ENCODE measurements at regions not wholly inside any gene's neighbourhood (a gene's known extent, or its start where the extent isn't known, plus 50 kb on each side); places are given as distances from the start of the nearest gene placed in this dataset.
A peak's percentile ranks its signal among the peaks of the same experiment; 100 is the strongest.

DNA sequence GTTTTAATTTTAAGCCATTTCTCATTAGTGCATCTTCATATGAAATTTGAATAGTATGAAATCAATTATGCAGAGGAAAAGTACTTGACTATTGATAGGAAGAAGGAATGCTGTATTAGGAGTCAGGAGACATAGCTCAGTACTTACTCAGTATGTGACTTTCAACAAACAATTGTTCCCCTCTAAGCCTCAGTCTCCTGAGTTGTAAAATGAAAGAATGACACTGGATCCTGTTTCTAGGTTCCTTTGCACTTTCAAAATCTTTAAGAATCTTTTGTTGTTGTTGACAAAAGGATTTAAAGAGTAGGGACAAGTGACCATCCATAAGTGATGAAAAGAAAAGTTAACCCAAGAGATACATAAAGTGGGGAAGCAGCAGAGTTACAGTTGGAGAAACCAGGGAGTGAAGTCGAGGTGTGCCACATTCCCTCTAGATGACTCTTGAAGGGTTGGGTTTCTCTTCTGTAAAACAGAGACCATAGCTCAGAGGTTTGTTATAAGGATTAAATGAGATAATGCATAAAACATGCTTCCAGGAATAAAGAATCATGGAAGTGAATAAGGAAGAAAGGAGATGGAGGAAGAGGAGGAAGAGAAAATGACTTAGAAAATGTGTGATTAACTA is 105.7 kb upstream of the KCNJ15 start:
- DNase-seq (ENCODE audit: low read depth in 2 of 2), result no peak

DNA sequence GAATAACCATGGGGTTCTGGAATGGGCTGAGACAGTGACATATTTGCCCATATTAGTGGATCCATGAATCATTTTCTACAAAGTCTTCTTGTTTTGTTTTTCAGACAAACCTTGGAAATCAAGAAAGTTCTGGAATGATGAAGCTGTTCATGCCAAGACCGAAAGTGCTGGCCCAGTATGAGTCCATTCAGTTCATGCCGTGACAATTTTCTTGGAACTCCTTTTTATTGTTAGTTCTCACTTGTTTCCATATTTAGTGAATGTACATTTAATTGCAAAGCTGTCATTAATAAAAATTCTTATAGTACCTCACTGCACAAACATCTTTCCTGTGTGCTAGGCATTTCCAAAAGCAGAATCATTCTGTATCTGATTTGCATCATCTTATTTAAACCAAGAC is 100.6 kb upstream of the KCNJ15 start:
- no peak for DNase-seq (ENCODE audit: low read depth in 2 of 2)

DNA sequence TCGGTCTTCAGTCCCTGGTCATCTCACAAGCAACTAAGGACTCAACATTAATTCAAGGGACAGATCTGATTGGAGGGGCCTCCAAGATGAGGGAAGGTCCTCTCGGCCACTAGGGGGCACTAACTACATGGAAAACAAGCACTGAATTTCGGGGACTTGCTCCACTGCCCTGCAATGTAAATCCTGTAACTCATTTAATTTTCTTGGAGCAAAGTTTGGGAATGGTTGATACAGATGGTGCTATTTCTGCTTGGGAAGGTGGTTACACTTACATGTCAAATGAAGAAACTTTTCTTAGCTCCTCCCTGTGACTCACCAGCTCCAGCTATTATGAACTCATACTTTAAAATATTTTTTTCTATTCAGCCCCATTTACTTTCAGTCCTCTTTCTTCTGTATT is 97.4 kb upstream of the KCNJ15 start:
- peak; percentile 17 to 48 for DNase-seq (ENCODE audit: low read depth in 2 of 2)

DNA sequence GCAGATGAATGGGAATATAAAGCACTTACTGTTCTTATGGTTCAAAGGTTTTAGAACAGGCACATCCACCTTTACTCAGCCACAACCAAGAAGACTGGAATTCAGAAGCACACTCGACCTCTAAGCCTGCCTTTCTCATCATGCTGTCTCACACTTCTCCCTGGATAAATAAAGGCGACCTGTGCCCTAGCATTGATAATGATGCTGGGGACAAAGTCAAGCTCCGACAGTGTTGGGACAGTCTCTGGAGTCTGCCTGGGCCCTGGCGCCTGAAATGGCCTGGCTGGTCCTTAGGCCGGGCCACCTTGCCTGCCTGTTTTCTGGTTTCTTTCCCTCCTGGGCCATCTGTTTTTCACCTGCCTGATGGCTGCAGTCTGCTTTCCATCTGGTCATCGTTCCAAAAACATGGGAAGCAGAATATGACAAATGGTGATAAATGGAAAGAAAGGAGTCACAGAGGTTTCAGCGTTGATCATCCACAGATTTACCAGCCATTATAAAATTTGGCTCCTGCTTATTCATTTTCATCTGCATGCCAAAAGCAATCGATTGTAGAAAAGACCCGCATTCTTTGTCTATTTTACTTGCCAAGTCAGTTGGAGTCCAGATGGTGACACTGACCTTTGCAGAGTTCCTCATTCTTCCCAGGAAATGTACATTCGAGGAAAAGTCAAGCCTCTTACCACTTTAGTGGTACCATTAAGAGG is 91.2 kb upstream of the KCNJ15 start:
- no peak for DNase-seq (ENCODE audit: low read depth in 2 of 2)

DNA sequence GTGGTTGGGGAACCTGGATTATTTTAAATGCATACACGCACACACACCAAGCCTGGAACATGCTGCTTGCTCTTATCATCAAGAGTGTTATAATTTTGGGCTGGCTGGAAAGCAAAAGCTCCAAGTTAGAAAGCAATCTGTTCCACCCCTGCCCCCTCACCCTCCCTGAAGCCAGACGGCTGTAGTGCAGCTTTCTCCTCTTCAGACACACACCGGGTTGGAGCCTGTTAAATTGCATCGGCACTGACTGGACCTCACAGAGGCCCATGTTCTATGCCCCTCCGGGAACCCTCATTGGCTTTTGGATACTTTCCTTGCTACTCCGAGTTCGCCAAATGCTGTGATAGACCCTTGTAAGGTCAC is 90.6 kb upstream of the KCNJ15 start:
- DNase-seq (ENCODE audit: low read depth in 2 of 2), result no peak

DNA sequence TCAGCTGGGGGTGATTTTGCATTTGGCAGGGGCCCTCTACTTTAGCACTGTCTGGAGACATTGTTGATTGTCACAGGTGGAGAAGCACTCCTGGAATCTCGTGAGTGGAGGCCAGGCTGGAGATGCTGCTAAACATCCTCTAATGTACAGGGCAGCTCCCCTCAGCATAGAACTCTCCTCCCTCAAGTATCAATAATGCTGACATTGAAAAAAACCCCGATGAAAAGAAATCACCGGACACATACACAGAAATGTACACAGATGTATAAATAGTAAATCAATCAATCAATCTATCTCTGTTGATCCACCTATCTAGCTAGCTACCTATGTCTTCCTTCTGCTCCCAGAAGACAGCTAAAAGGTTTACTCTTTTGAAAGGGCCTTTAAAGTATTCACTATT is 89.4 kb upstream of the KCNJ15 start:
- no peak for DNase-seq (ENCODE audit: low read depth in 2 of 2)

DNA sequence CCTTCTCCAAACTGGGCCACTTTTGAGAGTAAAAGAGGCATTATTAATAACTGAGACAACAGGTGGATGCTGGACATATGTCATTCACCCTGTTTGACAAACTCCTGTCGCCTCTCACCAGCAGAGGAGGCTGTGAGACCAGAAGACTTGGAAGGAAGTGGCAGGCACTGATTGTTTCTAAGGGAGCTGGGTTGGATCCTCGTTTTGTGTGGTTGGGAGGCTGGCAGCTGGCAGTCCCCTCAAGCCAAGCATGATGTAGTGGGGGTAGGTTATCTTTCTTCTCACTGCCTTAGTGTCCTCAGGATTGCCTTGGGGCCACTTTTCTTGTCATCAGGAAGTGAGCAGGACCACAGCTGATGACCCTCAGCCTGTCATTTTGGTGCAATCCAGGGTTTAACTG is 86.5 kb upstream of the KCNJ15 start:
- no peak for DNase-seq (ENCODE audit: low read depth in 2 of 2)

DNA sequence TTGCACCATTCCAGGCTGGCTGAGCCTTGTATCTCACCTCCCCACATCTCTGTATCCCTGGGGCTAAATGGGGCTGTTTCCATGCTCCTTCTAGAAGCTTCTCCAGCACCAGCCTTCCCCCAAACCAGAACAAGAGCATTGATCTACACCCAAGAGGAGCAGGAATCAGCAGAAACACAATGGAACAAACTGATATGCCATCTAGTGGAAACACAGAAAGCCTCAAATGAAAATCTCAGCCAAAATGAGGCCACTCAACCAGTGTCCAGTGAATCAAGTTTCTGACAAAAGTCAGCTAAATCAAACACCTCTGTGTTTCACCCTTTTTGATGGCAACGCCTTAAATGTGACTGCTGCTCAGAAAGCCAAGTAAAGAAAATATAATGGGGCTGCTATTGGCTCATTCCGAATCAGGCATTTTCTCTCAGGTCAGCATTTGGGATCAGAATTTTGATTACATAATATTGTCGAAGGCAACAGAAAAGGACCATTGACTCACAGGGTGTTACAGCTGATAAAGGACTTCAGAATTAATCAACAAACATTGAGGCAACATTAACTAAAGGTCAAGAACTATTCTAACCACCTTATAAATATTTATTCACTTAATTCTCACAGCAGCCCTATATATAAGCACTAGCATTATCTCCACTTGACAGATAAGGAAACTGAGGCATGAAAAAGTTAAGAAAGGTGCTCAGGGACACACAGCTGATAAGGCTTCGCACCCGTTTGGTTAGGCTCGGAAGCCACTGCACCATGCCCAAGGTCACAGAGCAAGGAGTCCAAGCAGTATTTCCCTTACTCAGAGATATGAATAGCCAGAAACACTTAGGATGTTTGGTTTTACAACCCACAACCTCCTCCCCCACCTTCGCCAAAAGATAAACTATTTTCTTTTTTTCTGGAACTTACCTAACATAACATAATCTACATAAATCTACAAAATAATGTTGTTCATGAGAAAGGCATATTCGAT is 85.8 kb upstream of the KCNJ15 start:
- no peak for DNase-seq (ENCODE audit: low read depth in 2 of 2)

DNA sequence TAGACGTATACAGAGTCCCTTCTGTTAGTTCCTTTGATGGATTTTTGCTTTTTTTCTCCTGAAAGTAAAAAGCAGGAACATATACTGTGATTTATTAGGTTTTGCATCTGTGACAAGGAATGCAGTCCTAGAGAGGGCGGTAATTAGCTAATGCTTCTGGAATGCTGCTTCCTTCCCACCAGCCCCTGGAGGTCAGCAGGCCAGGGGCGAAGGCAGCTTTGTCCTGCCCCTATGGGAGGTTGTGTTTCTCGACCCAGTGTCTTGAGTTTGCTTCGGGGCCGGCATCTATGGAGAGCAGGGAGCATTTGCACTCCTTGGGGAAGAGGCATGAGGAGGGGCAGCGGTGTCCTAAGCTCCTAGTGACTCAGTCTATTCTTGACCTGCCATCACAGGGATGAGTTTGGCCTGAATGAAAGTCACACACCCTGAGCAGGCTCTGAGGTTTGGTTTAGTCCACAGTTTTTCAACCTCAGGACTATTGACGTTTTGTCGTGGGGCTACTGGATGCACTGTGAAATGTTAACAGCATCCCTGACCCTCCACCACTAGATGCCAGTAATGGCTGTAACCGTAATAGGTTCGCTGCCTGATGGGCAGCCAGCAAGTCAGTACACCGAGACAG is 85.0 kb upstream of the KCNJ15 start:
- no peak for DNase-seq (ENCODE audit: low read depth in 2 of 2)

DNA sequence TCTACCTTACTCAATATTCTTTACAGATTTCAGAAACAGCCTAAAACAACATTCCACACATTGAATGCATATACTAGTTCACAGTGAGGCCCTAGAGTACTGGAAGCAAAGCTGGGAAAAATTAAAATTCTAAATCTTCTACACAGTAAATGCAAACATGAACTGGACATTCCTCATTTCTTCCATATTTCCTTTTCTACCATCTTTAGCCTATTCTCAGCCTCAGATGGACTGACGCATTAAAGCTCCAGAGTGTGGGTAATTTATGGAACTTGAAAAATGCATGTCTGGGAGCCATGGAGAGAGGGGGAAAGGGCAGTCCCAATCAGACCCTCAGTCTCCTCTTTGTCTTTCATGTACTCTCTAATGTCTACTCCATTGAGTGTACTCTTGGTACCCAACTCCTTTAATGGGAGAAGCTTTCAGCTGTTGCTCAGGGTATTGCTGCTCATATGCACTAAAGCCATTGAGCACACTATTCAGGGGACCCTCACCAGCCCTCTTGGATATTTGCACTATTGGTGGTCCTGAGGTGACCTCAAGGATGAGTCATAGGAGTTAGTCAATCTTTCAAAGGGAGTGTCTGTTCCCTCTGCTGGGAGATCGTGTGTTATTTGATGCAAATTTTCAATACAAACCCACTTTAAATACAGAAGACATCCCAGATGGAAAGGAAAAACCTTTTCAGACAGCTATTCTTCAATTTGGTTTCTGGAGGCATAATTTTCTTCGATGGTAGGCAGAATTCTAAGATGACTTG is 83.3 kb upstream of the KCNJ15 start:
- DNase-seq (ENCODE audit: low read depth in 2 of 2), result no peak

DNA sequence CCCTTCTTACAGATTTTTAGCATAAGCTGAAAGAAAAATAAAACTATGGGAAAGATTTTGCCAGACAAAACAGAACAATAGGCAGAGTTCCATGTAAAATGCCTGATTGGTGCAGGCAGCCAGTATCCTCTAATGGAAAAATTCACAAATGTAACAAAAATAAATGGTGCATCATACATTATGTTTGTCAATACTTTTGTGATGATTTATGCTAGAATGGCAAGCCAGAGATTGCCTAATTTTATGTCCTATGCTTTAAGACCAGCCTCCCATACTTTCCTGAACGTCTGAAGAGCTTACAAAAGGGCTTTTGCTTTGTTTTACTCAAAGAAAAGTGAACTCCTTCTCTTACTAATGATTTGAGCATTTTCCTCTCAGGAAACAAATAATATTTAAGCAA is 81.5 kb upstream of the KCNJ15 start:
- no peak for DNase-seq (ENCODE audit: low read depth in 2 of 2)

DNA sequence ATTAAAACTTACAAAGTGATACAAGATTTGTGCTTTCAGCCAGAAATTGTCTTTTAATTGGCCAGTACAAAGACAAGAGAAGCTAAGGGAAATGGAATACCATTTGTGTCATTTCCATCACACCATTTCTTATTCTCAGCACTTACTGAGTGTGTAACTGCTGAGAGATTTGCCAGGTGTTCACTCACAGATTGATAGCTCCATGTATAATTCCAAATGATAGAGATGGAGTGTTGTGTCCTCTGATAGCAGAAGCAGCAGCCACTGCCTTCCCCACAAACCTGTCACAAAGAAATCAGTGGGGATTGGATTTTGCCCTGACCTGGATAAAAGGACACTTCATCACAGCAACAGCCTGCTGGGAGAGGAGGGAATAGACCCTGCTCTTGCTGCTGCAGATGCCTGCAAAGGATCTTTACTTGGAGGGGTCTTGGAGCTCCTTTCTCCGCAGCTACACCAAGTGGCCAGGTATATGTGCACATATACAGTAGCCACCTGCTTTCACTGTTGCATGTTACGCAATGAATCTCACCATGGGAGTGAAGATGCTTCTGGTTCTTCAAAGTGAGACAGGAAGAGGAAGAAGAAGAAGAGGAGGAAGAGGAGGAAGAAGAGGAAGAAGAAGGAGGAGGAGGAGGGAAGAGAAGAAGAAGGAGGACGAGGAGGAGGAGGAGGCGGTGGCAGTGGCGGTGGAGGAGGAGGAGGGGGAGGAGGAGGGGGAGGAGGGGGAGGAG is 78.7 kb upstream of the KCNJ15 start:
- no peak for DNase-seq (ENCODE audit: low read depth in 2 of 2)

DNA sequence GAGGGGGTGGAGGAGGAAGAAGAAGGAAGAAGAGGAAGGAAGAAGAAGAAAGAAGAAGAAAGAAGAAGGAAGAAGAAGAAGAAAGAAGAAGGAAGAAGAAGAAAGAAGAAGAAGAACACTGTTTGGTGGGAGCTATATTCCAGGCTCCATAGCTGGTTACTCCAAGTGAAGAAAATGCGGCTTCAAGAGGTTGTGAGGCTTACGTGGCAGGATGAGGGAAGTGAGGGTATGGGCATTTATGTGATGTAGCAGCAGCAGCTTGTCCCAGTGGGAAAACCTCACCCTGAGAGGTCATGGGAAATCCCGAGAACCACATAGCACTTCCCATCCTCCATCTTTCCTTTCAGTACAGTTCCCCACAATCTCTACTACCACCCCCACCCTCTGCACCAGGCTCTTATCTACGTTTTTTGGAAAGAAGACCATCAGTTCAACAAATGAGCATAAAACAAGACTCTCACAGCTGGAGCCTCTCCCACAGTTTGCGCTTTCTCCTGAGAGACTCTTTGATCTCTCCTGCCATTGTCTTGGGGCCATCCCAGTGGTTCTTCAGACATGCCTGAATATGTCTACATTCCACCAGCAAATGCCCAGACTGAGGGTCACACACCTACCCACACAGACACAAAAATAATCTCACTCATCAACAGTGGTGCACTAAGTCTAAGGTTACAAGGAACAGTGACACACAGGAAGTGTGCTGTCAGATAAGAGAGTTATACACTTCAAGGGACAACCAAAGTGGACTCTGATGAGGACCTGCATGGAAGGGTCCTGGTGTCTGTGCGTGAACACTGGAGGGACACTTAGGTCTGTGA is 77.9 kb upstream of the KCNJ15 start:
- no peak for DNase-seq (ENCODE audit: low read depth in 2 of 2)

DNA sequence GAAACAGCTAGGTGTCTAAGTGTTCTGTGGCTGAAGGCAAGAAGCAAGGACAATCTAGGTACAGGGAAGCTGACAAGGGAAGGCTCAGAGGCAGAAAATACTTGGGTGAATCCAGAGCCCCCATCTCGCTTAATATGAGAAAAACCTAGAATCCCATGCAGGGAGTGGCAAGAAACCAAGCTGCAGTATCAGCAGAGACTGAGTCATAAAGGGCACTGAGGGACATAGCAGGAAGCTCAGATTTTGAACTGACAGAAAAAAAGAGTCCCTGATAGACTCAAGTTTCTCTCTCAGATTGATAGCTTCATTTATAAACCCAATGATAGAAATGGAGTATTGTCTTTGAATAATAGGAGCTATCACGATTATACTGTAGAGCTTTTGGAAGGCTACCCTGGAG is 77.3 kb upstream of the KCNJ15 start:
- DNase-seq (ENCODE audit: low read depth in 2 of 2), result no peak

DNA sequence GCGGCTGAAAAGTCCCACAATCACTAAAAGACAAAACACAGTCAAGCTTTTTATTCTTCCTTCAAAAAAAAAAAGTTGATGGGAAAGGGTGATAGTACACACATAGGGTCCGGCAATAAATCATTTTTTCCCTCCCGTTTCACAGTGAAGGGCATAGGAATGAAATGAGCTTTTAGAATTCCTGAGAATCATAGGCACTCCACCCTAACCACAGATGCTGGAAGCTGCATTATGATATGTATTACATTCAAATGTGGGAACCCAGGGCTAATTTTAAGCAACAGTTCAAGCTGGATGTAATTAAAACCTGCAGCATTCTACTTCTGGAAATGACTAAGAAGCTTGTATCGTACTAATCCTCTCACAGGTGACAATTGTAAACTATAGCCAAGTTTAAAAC is 75.7 kb upstream of the KCNJ15 start:
- no peak for DNase-seq (ENCODE audit: low read depth in 2 of 2)

DNA sequence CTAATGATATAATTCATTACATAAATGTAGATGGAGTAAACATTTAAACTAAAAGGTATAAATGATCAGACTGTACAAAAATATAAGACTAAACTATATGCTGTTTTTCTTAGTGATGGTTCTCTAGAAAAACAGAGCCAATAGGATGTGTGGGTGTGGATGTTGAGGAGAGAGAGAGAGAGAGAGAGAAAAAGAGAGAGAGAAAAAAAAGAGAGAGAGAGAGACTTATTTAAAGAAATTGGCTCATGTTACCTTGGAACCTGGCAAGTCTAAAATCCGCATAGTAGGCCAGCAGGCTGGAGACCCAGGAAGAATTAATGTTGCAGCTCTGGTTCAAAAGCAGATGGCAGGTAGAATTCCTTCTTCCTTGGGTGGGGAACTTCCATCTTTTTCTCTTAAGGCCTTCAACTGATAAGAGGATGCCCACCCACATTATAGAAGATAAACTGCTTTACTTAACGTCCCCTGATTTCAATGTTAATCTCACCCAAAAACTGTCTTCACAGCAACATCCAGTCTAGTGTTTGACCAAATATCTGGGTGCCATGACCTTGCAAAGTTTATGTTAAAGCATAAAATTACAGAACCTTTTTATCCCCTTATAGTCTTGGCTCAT is 74.3 kb upstream of the KCNJ15 start:
- no peak for DNase-seq (ENCODE audit: low read depth in 2 of 2)

DNA sequence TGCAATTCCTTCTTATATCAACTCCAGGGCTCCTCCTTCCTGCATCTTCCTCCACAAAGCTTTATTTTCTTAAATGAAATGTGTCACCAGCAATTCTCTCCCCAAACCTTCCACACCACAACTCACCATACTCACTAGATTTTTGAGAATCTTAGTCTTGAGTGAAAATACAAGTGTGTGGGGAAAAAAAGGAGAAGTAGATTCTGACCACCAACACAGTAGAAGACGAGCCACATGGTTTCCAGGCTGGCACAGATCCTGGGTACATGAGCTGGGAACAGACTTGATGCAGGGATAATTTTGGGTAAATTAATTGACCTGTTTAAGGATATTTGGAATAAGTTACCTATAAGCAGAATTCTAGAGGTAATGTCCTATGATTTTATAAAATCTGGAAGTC is 72.8 kb upstream of the KCNJ15 start:
- no peak for DNase-seq (ENCODE audit: low read depth in 2 of 2)

DNA sequence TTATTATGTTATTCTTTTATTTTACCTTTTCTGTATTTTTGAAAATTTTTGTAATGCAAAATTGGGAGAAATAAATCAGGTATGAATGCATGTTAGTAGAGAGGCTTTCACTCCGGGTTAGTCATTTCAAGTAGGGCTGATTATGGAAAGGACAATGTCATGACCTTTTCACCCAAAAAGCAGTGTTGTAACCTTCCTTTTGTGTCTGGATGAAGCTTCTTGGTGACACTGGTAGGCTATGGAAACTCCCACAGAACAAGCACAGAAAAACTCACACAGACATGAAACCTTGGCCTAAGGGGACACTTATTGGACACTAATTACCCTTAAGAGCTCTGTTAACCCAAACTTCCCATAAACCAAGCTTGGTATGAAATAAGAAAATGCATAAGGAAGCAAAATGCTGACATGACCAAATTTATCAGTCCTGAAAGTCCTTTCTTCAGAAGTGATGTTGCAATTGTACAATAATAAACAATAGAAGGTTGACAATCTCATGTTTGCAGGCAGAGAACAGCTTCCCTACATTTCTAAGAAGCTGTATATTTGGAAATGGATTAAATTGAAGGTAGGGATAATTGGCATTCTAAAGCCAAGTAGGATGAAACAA is 70.0 kb upstream of the KCNJ15 start:
- DNase-seq (ENCODE audit: low read depth in 2 of 2), result no peak

DNA sequence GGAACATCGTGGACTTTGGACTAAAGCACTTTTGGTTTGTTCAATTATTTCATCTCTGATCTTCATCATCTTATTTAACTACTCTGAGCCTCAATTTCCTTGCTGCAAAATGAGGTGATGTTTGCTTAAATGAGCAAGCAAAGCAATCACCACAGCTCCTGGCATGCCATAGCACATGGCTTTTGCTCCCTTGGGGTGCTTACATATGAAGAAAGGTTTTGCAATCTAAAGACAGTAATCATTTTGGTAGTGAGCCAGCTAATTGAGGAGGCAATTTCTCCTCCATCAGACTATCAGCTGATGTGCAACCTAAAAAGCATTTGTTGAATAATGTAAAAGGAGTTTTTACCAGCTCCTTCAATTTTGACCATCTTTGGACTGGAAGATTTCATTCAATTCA is 68.8 kb upstream of the KCNJ15 start:
- DNase-seq (ENCODE audit: low read depth in 2 of 2), result no peak

Data from stimulated activated CD4-positive, alpha-beta T cell treated with anti-CD3 and anti-CD28 coated beads, Interleukin-1b, Interleukin-23, amount 100 ng/mL, for 4 hours (primary cell).